ENCODE measurements at regions not wholly inside any gene's neighbourhood (a gene's known extent, or its start where the extent isn't known, plus 50 kb on each side); places are given as distances from the start of the nearest gene placed in this dataset.

DNA sequence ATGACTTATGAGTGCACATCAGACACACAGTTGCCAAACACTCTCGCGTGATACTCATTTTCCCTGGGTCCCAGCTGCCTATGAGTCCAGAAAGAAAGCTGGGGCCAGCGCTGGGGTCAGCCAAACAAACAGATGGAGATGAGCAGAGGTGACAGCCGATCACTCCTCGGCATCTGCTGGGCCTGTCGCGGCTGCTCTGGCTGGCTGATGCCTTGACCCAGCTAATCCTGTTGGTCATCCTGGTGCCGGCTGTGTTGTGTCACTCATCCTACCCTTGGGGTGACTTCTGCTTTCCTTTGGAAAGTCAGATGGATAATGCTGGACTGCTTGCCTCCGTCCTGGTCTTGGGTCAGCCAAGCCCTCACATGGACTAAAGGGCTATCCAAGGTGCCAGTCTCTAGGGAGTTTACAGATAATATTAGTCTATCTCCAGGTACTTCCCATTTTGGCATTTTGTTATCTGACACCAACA lies 105.3 kb upstream of the PDZRN3 start:
- no peaks in the 10 kb centered on the region for H3K36me3 ChIP-seq (ENCODE audit: control insufficient read depth, low read length)
- H4K20me1 ChIP-seq (ENCODE audit: control insufficient read depth, insufficient read depth, low read depth, low read length), result no peaks in the 10 kb centered on the region
- H3K27ac ChIP-seq (ENCODE audit: low read depth, low read length), result no peak overlapping the region
- H3K79me2 ChIP-seq (ENCODE audit: control insufficient read depth, low read length), result no peaks in the 10 kb centered on the region
- no peaks in the 10 kb centered on the region for H3F3A ChIP-seq (ENCODE audit: control insufficient read depth, insufficient read depth)
- H3K4me3 ChIP-seq (ENCODE audit: low read length), result no peak overlapping the region
- TF ChIP-seq, protein P1, sequence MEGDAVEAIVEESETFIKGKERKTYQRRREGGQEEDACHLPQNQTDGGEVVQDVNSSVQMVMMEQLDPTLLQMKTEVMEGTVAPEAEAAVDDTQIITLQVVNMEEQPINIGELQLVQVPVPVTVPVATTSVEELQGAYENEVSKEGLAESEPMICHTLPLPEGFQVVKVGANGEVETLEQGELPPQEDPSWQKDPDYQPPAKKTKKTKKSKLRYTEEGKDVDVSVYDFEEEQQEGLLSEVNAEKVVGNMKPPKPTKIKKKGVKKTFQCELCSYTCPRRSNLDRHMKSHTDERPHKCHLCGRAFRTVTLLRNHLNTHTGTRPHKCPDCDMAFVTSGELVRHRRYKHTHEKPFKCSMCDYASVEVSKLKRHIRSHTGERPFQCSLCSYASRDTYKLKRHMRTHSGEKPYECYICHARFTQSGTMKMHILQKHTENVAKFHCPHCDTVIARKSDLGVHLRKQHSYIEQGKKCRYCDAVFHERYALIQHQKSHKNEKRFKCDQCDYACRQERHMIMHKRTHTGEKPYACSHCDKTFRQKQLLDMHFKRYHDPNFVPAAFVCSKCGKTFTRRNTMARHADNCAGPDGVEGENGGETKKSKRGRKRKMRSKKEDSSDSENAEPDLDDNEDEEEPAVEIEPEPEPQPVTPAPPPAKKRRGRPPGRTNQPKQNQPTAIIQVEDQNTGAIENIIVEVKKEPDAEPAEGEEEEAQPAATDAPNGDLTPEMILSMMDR (IDR thresholded peaks at IDR 0.05; ENCODE audit: low read depth, low read length, poor library complexity, severe bottlenecking), result no peak
- TF ChIP-seq EZH2phosphoT487 (IDR thresholded peaks at IDR 0.05; ENCODE audit: borderline replicate concordance, low read length), result no peak
- H3K9me2 ChIP-seq (replicated peaks; ENCODE audit: control insufficient read depth, low read length), result no peaks in the 10 kb centered on the region
- H3K4me2 ChIP-seq (ENCODE audit: low read length), result no peak overlapping the region
- H3K4me1 ChIP-seq (ENCODE audit: control insufficient read depth, low read length), result no peaks in the 10 kb centered on the region
- no peaks in the 10 kb centered on the region for H3K9me3 ChIP-seq (ENCODE audit: control insufficient read depth, insufficient read depth, low read length)
- no peaks in the 10 kb centered on the region for H3K27me3 ChIP-seq (ENCODE audit: control insufficient read depth, low read length)

DNA sequence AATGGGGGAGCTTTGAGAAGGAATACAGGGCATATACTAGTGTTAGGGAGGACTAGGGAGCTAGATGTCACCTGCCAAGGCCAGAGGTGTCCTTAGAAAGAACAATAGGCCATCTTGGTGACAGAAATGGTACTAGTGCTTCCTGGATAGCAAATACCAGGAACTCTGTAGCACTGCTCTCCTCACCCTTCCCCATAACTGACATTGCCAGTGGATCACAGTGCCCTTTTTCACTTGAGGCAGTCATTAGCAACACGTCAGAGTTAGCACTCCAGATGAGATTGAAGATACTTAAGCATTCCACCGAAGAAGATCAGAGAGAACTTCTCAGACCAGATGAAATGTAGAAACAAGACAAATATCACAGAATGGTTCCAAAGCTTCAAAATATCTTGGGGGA lies 103.1 kb upstream of the PDZRN3 start:
- no peak overlapping the region for H3K27ac ChIP-seq (ENCODE audit: low read depth, low read length)

GRCh38 chr3:73727117-73727821 lies 102.5 kb upstream of the PDZRN3 start:
- Histone ChIP-seq H3K4me3 (ENCODE audit: low read length) (no peak overlapping the region), H3K9me3 (ENCODE audit: control insufficient read depth, insufficient read depth, low read length) (no peaks in the 10 kb centered on the region), H4K20me1 (ENCODE audit: control insufficient read depth, insufficient read depth, low read depth, low read length) (no peaks in the 10 kb centered on the region), H3K79me2 (ENCODE audit: control insufficient read depth, low read length) (no peaks in the 10 kb centered on the region), H3K36me3 (ENCODE audit: control insufficient read depth, low read length) (no peaks in the 10 kb centered on the region), H3K27ac (ENCODE audit: low read depth, low read length) (no peak overlapping the region), H3F3A (ENCODE audit: control insufficient read depth, insufficient read depth) (no peaks in the 10 kb centered on the region), H3K4me1 (ENCODE audit: control insufficient read depth, low read length) (no peaks in the 10 kb centered on the region), H3K27me3 (ENCODE audit: control insufficient read depth, low read length) (no peaks in the 10 kb centered on the region), H3K4me2 (ENCODE audit: low read length) (no peak overlapping the region), H3K9me2 (replicated peaks; ENCODE audit: control insufficient read depth, low read length) (no peaks in the 10 kb centered on the region)
- TF ChIP-seq EZH2phosphoT487 (IDR thresholded peaks at IDR 0.05; ENCODE audit: borderline replicate concordance, low read length), result no peak
- TF ChIP-seq, protein P1 (IDR thresholded peaks at IDR 0.05; ENCODE audit: low read depth, low read length, poor library complexity, severe bottlenecking), result no peak

More for the DNA sequence above, 103.1 kb upstream of the PDZRN3 start:
- Histone ChIP-seq H3K4me1 (ENCODE audit: control insufficient read depth, low read length) (no peaks in the 10 kb centered on the region), H3K36me3 (ENCODE audit: control insufficient read depth, low read length) (no peaks in the 10 kb centered on the region), H3K9me2 (replicated peaks; ENCODE audit: control insufficient read depth, low read length) (no peaks in the 10 kb centered on the region), H3K27me3 (ENCODE audit: control insufficient read depth, low read length) (no peaks in the 10 kb centered on the region), H3K4me2 (ENCODE audit: low read length) (no peak overlapping the region), H3K79me2 (ENCODE audit: control insufficient read depth, low read length) (no peaks in the 10 kb centered on the region), H3K9me3 (ENCODE audit: control insufficient read depth, insufficient read depth, low read length) (no peaks in the 10 kb centered on the region), H3K4me3 (ENCODE audit: low read length) (no peak overlapping the region), H4K20me1 (ENCODE audit: control insufficient read depth, insufficient read depth, low read depth, low read length) (no peaks in the 10 kb centered on the region), H3F3A (ENCODE audit: control insufficient read depth, insufficient read depth) (no peaks in the 10 kb centered on the region)
- no peak for TF ChIP-seq EZH2phosphoT487 (IDR thresholded peaks at IDR 0.05; ENCODE audit: borderline replicate concordance, low read length)
- TF ChIP-seq, protein P1 (IDR thresholded peaks at IDR 0.05; ENCODE audit: low read depth, low read length, poor library complexity, severe bottlenecking), result no peak
